PFSK-1 (cell line): ENCODE measurements at regions not wholly inside any gene's neighbourhood (a gene's known extent, or its start where the extent isn't known, plus 50 kb on each side); places are given as distances from the start of the nearest gene placed in this dataset.

ENCODE experiments used
- FOXP2 ChIP-seq: optimal IDR thresholded peaks from 2 replicates; pipeline ENCODE3; 2011; ENCODE audit warnings: borderline replicate concordance, control low read depth, inconsistent platforms; ENCODE audit not compliant: insufficient read depth; ENCODE audit errors: extremely low read length, extremely low read depth
- POLR2AphosphoS5 ChIP-seq: IDR thresholded peaks from 2 replicates; pipeline ENCODE4 v1.6.1; 2012; ENCODE audit warnings: low read depth, mild to moderate bottlenecking, control low read depth, low read length, moderate library complexity
- REST ChIP-seq, 2 experiments: IDR thresholded peaks; 2 replicates each; pipeline versions ENCODE4 v1.6.1 to v1.8.0; 2011 to 2012; ENCODE audit warnings: low read depth in 2 of 2, low read length in 2 of 2, control low read depth in 1 of 2, inconsistent platforms in 1 of 2, mild to moderate bottlenecking in 1 of 2, moderate library complexity in 1 of 2; ENCODE audit not compliant: insufficient read depth in 1 of 2
- SIN3A ChIP-seq: IDR thresholded peaks from 2 replicates; pipeline ENCODE4 v1.6.1; 2012; ENCODE audit warnings: mild to moderate bottlenecking, low read length, moderate library complexity, borderline replicate concordance; ENCODE audit not compliant: insufficient read depth
- TAF1 ChIP-seq: IDR thresholded peaks from 2 replicates; pipeline ENCODE4 v1.6.1; 2012; ENCODE audit warnings: low read length, control low read depth, borderline replicate concordance; ENCODE audit not compliant: insufficient read depth

GRCh38 chr13:74669149-74669548 is 534.9 kb upstream of the KLF12 start:
- no peak for TF ChIP-seq REST (IDR thresholded peaks at IDR 0.05; ENCODE audit: insufficient read depth in 1 of 2, low read depth in 2 of 2, low read length in 2 of 2)
- TF ChIP-seq SIN3A, result no peak
- no peak for TF ChIP-seq TAF1
- TF ChIP-seq POLR2AphosphoS5, result no peak
- TF ChIP-seq FOXP2, result no peak

- TF ChIP-seq SIN3A (no peak), POLR2AphosphoS5 (no peak)
Measured at GRCh38 chr13:74667656-74668203, 533.5 kb upstream of the KLF12 start.

- TF ChIP-seq FOXP2, result no peak
- no peak for TF ChIP-seq SIN3A
- TF ChIP-seq REST (IDR thresholded peaks at IDR 0.05; ENCODE audit: insufficient read depth in 1 of 2, low read depth in 2 of 2, low read length in 2 of 2), result no peak
- TF ChIP-seq POLR2AphosphoS5, result no peak
- TF ChIP-seq TAF1, result no peak
Measured at GRCh38 chr13:74662905-74663304, 528.7 kb upstream of the KLF12 start.

- TF ChIP-seq FOXP2 (no peak), SIN3A (no peak), POLR2AphosphoS5 (no peak)
Measured at GRCh38 chr13:74661851-74662250, 527.6 kb upstream of the KLF12 start.

GRCh38 chr13:74657765-74658164 is 523.6 kb upstream of the KLF12 start:
- TF ChIP-seq REST (IDR thresholded peaks at IDR 0.05; ENCODE audit: insufficient read depth in 1 of 2, low read depth in 2 of 2, low read length in 2 of 2) (no peak), TAF1 (no peak), FOXP2 (no peak), POLR2AphosphoS5 (no peak), SIN3A (no peak)

GRCh38 chr13:74651121-74651520 is 516.9 kb upstream of the KLF12 start:
- TF ChIP-seq POLR2AphosphoS5, result no peak
- no peak for TF ChIP-seq TAF1
- TF ChIP-seq REST (IDR thresholded peaks at IDR 0.05; ENCODE audit: insufficient read depth in 1 of 2, low read depth in 2 of 2, low read length in 2 of 2), result no peak
- no peak for TF ChIP-seq FOXP2
- TF ChIP-seq SIN3A, result no peak
